OCI-LY7 (cell line): ENCODE measurements at regions not wholly inside any gene's neighbourhood (a gene's known extent, or its start where the extent isn't known, plus 50 kb on each side); places are given as distances from the start of the nearest gene placed in this dataset.

Experiments used
- EZH2phosphoT487 ChIP-seq: fragments of 200-600 bp; sonication (generic); IDR thresholded peaks from 2 replicates; pipeline ENCODE4 v1.6.1; 2018; ENCODE audit warnings: low read depth, borderline replicate concordance, mild to moderate bottlenecking, mixed run types, antibody characterized with exemption, low read length, moderate library complexity, mixed read lengths
- TF ChIP-seq, protein P1 (sequence below): fragments of 200-600 bp; sonication (generic); conservative IDR thresholded peaks from 2 replicates; pipeline ENCODE4 v1.5.1; 2014; ENCODE audit warnings: mild to moderate bottlenecking, antibody characterized with exemption, low read length, moderate library complexity, mixed read lengths

DNA sequence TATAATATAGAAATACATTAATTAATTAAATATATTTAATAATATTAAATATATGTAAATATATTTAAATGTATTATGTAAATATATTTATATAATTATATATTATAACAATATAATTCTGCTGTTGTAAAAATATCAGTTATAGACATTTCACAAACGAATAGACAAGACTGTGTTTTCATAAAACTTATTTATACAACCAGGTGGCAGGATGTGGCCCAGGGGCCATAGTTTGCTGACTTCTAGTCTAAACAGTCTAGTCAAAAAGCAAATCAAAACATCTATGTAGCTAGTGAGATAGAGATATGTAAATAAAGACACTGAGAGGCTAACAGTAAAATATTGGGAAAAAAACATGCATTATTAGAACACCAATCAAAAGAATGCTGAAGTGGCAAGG lies 136.4 kb downstream of the TBXT start:
- TF ChIP-seq, protein P1, sequence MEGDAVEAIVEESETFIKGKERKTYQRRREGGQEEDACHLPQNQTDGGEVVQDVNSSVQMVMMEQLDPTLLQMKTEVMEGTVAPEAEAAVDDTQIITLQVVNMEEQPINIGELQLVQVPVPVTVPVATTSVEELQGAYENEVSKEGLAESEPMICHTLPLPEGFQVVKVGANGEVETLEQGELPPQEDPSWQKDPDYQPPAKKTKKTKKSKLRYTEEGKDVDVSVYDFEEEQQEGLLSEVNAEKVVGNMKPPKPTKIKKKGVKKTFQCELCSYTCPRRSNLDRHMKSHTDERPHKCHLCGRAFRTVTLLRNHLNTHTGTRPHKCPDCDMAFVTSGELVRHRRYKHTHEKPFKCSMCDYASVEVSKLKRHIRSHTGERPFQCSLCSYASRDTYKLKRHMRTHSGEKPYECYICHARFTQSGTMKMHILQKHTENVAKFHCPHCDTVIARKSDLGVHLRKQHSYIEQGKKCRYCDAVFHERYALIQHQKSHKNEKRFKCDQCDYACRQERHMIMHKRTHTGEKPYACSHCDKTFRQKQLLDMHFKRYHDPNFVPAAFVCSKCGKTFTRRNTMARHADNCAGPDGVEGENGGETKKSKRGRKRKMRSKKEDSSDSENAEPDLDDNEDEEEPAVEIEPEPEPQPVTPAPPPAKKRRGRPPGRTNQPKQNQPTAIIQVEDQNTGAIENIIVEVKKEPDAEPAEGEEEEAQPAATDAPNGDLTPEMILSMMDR: no peak
- TF ChIP-seq EZH2phosphoT487: no peak
